ENCODE measurements at regions not wholly inside any gene's neighbourhood (a gene's known extent, or its start where the extent isn't known, plus 50 kb on each side); places are given as distances from the start of the nearest gene placed in this dataset.

- TF ChIP-seq CTCF (IDR thresholded peaks at IDR 0.05) (no peak), POLR2A (IDR thresholded peaks at IDR 0.05) (no peak)
Observed at GRCh38 chr11:13908535-13908934, 54.0 kb upstream of the SPON1 start.

Data from esophagus squamous epithelium (tissue), 4 donors.